GM18907 (cell line): ENCODE measurements at regions not wholly inside any gene's neighbourhood (a gene's known extent, or its start where the extent isn't known, plus 50 kb on each side); places are given as distances from the start of the nearest gene placed in this dataset.

Experiments
- ATAC-seq: cut with Tn5 transposase; IDR thresholded peaks from one replicate; pipeline ENCODE4 v1.9.1; 2021; ENCODE audit warnings: mild to moderate bottlenecking, moderate library complexity; ENCODE audit not compliant: unreplicated experiment

GRCh38 chr2:191604154-191604553 lies 73.8 kb upstream of the NABP1 start:
- no peak for ATAC-seq

DNA sequence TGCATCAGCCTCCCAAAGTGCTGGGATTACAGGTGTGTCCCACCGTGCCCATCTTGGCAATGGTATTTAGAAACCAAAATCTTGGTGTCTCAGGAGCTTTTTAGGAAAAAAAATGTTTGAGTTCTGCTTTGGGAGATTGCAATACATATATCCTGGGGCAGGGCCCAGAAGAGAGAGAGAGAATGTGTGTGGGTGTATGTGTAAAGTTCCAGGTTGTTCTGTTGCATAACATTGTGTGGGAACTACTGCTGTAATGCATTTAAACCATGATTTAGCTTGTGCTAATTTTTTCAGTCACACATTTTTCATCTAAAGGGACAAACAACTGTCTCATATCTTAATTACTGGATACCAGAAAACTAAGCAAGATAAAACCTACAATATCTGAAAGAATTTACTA lies 70.8 kb upstream of the NABP1 start:
- no peak for ATAC-seq

GRCh38 chr2:191610756-191611155 lies 67.2 kb upstream of the NABP1 start:
- no peak for ATAC-seq

DNA sequence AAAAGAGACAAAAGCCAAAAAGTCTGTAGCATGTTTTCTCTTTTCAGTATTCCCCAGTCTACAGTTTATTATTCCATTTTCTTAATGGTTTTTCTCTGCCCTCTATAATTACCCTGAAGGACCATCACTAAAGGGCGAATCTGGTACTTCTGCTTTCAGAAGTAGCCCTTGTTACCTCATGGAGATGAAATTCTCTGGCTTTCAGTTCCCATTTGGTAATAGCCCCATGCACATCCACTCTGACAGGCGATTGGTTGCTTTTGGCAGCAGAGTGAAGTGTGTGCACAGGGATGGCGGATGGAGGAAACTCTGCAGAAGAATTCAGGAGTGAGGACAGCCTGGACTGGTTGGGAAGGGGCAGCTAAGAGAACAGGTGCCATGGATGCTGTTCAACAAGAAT lies 66.3 kb upstream of the NABP1 start:
- ATAC-seq = peak; percentile 98

DNA sequence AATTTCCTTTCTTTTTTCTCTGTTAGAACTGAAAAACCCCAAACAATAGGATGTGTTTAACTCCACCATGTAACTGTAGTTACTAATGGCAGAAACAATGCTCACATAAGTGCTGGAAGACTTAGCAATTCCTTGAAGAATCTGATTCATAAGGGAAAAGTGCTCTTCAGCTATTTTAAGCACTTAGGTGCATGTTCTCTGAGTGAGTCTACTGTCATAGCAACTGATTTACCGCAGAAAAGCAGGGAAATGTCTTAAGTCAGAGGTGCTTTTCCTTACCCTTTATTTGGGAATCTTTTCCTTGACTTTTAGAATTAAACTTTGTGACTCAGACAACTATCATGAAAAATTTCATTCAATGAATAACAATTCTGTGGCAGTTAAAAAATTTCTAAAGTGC lies 65.4 kb upstream of the NABP1 start:
- no peak for ATAC-seq

DNA sequence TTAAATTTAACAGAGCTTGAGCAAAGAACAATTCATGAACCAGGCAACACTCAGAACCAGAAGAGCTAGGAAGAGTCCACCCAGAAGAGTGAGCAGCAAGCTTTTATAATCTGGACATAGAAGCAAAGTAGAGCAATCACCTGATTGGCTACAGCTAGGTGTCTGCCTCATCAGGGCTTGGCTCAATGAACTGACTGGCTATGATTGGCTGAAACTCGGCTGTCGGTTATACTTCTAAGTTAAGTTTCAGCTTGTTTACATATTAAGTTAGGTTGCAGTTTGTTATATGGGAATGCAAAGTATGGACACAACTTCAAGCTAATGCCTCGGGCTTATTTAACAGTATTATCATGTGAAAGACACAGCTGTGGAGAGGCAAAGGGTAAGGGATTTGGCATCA lies 63.2 kb upstream of the NABP1 start:
- no peak for ATAC-seq

DNA sequence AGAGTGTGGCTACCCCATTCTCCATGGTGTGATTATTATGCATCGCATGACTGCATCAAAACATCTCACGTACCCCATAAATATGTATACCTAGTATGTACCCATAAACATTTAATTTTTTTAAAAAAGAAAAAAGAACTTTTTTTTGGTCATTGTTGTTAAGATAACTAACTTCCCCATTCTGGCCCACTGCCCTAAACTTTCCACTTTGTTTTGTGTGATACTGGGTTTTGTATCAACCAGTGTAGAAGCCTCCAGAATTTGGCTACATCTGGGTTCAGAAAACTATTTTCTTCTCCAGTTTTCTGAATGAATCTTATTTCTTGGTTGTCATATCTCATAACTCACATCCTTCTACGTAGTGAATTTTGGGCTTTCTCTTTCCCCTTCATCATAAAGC lies 62.3 kb upstream of the NABP1 start:
- ATAC-seq = no peak

DNA sequence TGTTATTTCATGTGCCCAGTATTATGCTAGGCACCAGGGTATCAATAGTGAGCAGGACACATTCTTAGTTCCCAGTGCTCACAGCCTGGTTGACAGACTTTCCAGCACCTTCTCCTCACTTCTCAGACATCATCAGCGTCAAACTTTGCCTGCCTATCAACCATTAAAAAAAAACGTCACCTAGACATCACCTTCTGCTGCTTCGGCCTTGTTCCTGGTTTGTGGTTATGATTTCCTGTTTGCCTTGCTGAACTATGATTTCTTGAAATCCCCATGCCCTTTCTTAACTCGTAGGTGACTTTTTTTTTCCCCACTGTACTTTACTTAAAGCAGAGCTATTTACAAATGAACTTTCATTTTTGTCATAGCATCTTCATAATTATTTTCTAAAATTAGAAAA lies 60.4 kb upstream of the NABP1 start:
- peak; percentile 91 for ATAC-seq

DNA sequence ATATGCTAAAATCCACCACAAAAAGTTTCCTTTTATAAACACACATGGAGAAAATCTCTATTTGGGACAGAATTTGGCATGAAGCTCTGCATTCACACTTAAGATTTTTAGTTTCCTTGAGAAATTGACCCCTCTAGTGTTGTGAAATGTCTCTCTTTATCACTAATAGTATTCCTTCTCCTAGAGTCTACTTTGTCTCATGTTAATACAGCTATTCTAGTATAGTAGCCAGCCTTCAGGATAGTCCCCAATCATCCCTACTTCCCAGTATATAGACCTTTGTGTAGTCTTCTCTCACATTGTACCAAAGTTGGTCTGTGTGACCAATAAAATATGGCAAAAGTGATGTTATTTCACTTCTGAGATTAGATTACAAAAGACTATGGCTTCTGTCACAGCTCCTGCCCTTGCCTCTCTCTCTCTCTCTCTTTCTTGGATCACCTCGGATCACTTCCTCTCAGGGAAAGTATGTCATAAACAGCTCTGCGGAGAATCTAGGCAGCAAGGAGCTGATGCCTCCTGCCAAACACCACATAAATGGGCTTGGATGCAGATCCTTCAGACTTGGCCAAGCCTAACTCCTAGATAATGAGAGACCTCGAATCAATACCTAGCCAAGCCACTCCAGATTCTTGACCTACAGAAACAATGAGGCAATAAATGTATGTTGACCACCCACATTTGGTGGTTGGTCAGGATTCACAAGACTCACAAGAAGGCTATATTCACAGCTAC lies 59.7 kb upstream of the NABP1 start:
- ATAC-seq = peak; percentile 21

DNA sequence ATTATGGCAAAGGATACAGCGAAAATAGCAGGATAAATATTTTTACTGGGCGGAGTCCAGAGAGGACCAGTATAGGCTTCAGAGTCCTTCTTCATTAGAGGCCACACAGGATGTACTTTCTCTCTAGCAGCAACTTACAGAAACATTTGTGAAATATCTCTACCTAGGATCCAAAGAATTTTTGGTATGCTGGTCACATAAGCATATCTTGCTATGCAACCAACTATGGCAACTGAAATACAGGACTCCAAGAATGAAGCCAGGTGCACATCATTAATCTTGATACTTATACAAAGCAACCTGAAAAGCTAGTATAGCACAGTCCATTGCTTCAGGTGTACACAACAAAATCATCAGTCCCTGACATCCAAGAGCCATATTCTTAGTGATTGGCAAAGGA lies 59.1 kb upstream of the NABP1 start:
- no peak for ATAC-seq

GRCh38 chr2:191620144-191620543 lies 57.8 kb upstream of the NABP1 start:
- ATAC-seq = no peak

DNA sequence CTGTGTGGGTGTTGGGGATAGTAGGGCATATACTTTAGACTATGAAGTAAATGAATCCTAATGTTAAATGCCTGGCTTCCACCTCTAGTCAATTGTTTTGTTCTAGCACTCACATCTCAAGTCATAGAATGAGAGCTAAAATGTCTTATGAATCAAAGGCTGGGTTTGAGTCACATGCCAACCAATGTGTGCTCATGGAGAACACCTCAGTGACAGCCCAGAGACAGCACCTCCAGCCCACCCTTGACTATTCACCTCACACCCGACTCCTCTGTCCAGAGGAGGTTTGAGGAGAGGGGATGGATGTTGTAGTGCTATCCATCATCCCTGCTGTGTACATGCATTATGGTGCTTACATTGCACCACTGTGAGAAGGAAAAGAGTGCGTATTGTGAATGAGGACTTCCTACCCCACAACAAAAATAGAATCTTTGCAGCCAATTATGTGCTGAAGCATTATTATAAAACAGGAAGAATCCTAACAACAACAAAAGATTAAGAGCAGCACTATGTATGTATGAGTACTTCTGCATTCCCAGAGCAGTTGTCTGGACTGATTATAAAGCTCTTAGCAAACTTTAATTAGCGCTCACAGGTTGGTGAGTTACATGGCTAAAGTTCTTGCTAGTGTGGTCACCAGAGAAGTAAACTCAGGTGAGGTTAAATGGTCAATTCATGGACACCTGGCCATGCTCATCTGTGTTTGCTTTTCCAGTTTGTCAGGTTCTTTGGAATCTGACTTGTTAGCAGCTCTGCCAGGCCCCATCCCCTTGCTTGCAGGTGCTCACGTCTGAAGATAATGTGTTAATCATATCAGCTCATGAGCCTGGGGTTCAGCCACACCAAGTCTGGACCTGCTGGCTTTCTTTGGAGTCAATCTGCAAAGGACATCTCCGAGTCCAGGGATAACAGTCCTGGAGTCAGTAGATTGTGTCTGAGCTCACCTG lies 55.3 kb upstream of the NABP1 start:
- ATAC-seq = no peak

DNA sequence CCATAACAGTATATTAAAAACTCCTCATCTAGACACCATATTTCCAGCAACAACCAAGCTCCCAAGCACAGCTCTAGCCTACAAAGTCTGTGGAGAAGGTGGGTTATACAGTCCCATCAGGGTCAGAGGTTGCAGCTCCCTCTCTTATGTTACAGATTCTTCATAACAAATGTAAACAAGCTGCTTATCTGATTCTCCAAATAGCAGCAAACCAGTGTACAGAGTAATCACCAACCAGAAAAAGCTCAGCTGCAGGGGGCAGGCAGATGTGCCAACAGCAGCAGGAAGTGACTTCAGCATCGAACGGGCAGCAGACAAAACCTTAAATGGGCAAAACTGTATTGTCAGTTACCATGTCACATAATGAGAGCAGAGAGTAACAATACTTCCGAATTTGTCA lies 52.9 kb upstream of the NABP1 start:
- peak; percentile 73 for ATAC-seq

DNA sequence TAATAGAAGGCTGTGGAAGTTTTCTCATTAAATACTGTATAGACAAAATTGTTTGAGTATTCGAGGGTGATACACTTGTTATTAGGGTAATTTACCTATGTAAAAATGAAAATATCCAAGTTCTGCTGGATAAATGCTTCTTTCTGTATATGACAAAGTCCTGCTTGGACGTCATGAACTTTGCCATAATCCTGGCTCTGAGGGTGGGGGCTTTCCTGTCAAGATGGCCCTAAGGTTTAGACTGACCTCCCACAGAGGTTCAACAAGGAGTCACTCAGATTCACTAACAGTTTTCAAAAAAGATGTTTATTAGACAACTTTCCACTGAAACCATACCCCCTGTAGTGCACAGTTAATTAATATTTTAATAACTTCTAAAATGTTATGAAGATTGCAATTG lies 52.5 kb upstream of the NABP1 start:
- ATAC-seq = no peak

GRCh38 chr2:191626497-191627151 lies 51.3 kb upstream of the NABP1 start:
- no peak for ATAC-seq

DNA sequence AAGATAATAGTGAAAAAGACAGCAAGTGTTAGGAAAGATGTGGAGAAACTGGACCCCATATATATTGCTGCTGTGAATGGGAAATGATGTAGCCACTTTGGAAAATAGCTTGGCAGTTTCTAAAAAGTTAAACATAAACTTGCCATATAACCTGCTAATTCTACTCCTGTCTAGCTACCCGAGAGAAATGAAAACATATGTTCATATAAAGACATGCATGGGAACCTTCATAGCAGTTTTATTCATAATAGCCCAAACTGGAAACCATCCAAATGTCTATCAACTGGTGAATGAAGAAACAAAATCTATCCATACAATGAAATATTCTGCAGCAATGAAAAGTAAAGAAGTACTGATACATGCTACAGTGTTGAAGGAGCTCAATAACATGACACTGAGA lies 50.4 kb upstream of the NABP1 start:
- ATAC-seq = no peak
